ENCODE measurements at regions not wholly inside any gene's neighbourhood (a gene's known extent, or its start where the extent isn't known, plus 50 kb on each side); places are given as distances from the start of the nearest gene placed in this dataset.

- TF ChIP-seq CTCF (IDR thresholded peaks at IDR 0.05; ENCODE audit: low read depth, low read length), result no peak
- H3K4me3 ChIP-seq (replicated peaks in 1 of 2; ENCODE audit: low read depth in 2 of 2, low read length in 2 of 2), result no peak overlapping the region
- DNase-seq (ENCODE audit: low read depth in 2 of 2), result no peak
These were observed 527.0 kb upstream of the MGMT start for GRCh38 chr10:128940081-128940480.

- no peak for DNase-seq (ENCODE audit: low read depth in 2 of 2)
- no peak for TF ChIP-seq CTCF (IDR thresholded peaks at IDR 0.05; ENCODE audit: low read depth, low read length)
- no peak overlapping the region for H3K4me3 ChIP-seq (replicated peaks in 1 of 2; ENCODE audit: low read depth in 2 of 2, low read length in 2 of 2)
These were observed 523.9 kb upstream of the MGMT start for GRCh38 chr10:128943111-128943510.

- DNase-seq (ENCODE audit: low read depth in 2 of 2), result no peak
- H3K4me3 ChIP-seq (replicated peaks in 1 of 2; ENCODE audit: low read depth in 2 of 2, low read length in 2 of 2), result no peak overlapping the region
- no peak for TF ChIP-seq CTCF (IDR thresholded peaks at IDR 0.05; ENCODE audit: low read depth, low read length)
These were observed 521.6 kb upstream of the MGMT start for GRCh38 chr10:128945398-128945797.

GRCh38 chr10:128950159-128950915 is 516.7 kb upstream of the MGMT start:
- TF ChIP-seq CTCF (IDR thresholded peaks at IDR 0.05; ENCODE audit: low read depth, low read length), result no peak
- H3K4me3 ChIP-seq (replicated peaks in 1 of 2; ENCODE audit: low read depth in 2 of 2, low read length in 2 of 2), result no peak overlapping the region
- no peak for DNase-seq (ENCODE audit: low read depth in 2 of 2)

- no peak overlapping the region for H3K4me3 ChIP-seq (replicated peaks in 1 of 2; ENCODE audit: low read depth in 2 of 2, low read length in 2 of 2)
- TF ChIP-seq CTCF (IDR thresholded peaks at IDR 0.05; ENCODE audit: low read depth, low read length), result no peak
- no peak for DNase-seq (ENCODE audit: low read depth in 2 of 2)
These were observed 516.1 kb upstream of the MGMT start for GRCh38 chr10:128950916-128951275.

DNA sequence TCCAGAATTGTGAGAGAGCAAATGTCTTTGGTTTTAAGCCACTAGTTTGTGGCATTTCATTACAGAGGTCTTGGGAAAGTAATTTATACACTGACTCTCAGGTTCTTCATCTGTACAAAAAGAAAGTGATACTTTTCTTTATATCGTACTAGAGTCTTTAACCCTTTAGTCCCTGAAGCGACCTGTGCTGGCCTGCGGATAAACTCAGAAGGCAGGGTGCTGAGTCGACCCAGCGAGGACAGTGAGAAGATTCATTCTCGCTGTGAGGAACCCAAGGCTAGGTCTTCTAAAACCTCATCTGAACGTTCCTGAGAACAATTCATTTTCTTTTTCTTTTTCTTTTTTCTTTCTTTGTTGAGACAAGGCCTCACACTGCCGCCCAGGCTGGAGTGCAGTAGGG is 514.2 kb upstream of the MGMT start:
- no peak overlapping the region for H3K4me3 ChIP-seq (replicated peaks in 1 of 2; ENCODE audit: low read depth in 2 of 2, low read length in 2 of 2)
- no peak for DNase-seq (ENCODE audit: low read depth in 2 of 2)
- no peak for TF ChIP-seq CTCF (IDR thresholded peaks at IDR 0.05; ENCODE audit: low read depth, low read length)

DNA sequence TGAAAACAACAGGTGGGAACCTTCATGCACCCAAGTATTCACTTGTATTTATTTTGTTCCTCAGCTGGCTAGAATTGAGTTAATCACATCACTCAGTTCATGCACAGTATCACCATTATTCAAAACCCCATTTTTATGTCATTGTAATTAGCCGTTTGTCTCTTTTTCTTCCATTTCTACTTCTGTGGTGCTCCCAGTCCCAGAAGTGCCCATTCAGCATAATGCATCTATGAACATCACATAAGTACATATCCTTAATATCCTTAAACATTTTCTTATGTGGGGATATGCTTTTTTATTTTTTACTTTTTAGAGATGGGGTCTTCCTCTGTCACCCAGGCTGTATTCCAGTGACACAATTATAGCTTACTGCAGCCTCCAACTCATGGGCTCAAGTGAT is 510.9 kb upstream of the MGMT start:
- no peak for TF ChIP-seq CTCF (IDR thresholded peaks at IDR 0.05; ENCODE audit: low read depth, low read length)
- no peak overlapping the region for H3K4me3 ChIP-seq (replicated peaks in 1 of 2; ENCODE audit: low read depth in 2 of 2, low read length in 2 of 2)
- DNase-seq (ENCODE audit: low read depth in 2 of 2), result no peak
